ENCODE measurements at regions not wholly inside any gene's neighbourhood (a gene's known extent, or its start where the extent isn't known, plus 50 kb on each side); places are given as distances from the start of the nearest gene placed in this dataset.
A peak's percentile ranks its signal among the peaks of the same experiment; 100 is the strongest.

GRCh38 chr20:22507240-22507961 is 77.0 kb downstream of the FOXA2 start (continued):
- peak; percentile 83 for TF ChIP-seq BCL6 (CRISPR knock-in tag; IDR thresholded peaks at IDR 0.05)
- TF ChIP-seq DPF2 (CRISPR knock-in tag; IDR thresholded peaks at IDR 0.05; ENCODE audit: borderline replicate concordance, low read depth): peak; percentile 90
- TF ChIP-seq JARID2 (CRISPR knock-in tag; IDR thresholded peaks at IDR 0.05; ENCODE audit: insufficient replicate concordance): no peak
- no peak for TF ChIP-seq ZNF513 (CRISPR knock-in tag; conservative IDR thresholded peaks at IDR 0.05)
- TF ChIP-seq ZNF17 (CRISPR knock-in tag; IDR thresholded peaks at IDR 0.05): no peak
- no peak; the same call in 1 of the 2 replicates for TF ChIP-seq ZMYM3 (CRISPR knock-in tag; IDR thresholded peaks at IDR 0.05)
- no peak for TF ChIP-seq ZNF878 (CRISPR knock-in tag; IDR thresholded peaks at IDR 0.05)
- TF ChIP-seq KAT7 (CRISPR knock-in tag; IDR thresholded peaks at IDR 0.05; ENCODE audit: borderline replicate concordance): peak; percentile 48; the same call in 1 of the 2 replicates
- TF ChIP-seq TBX2 (CRISPR knock-in tag; IDR thresholded peaks at IDR 0.05; ENCODE audit: borderline replicate concordance): peak; percentile 93
- peak; percentile 32 for TF ChIP-seq TGIF2 (CRISPR knock-in tag; IDR thresholded peaks at IDR 0.05)
- TF ChIP-seq ZNF569 (CRISPR knock-in tag; IDR thresholded peaks at IDR 0.05; ENCODE audit: borderline replicate concordance): no peak
- no peak for TF ChIP-seq RFXANK (CRISPR knock-in tag; IDR thresholded peaks at IDR 0.05)
- peak; percentile 76; the same call in 1 of the 2 replicates for TF ChIP-seq ZSCAN9 (CRISPR knock-in tag; IDR thresholded peaks at IDR 0.05; ENCODE audit: borderline replicate concordance)
- TF ChIP-seq ZNF775 (CRISPR knock-in tag; IDR thresholded peaks at IDR 0.05; ENCODE audit: borderline replicate concordance): no peak
- no peak for TF ChIP-seq ETV6 (CRISPR knock-in tag; conservative IDR thresholded peaks at IDR 0.05)
- no peak for TF ChIP-seq HNRNPH1 (optimal IDR thresholded peaks at IDR 0.05; ENCODE audit: low read depth, low read length)
- TF ChIP-seq ZFP36L2 (CRISPR knock-in tag; IDR thresholded peaks at IDR 0.05): no peak
- TF ChIP-seq RXRA (CRISPR knock-in tag; IDR thresholded peaks at IDR 0.05): peak; percentile 95
- no peak for TF ChIP-seq ARID2 (CRISPR knock-in tag; IDR thresholded peaks at IDR 0.05; ENCODE audit: borderline replicate concordance)
- TF ChIP-seq ZNF546 (CRISPR knock-in tag; conservative IDR thresholded peaks at IDR 0.05): no peak
- peak; percentile 22 to 73; a peak in 1 of 4 replicates for TF ChIP-seq NR2F1 (CRISPR knock-in tag; IDR thresholded peaks at IDR 0.05)
- TF ChIP-seq, protein P1, sequence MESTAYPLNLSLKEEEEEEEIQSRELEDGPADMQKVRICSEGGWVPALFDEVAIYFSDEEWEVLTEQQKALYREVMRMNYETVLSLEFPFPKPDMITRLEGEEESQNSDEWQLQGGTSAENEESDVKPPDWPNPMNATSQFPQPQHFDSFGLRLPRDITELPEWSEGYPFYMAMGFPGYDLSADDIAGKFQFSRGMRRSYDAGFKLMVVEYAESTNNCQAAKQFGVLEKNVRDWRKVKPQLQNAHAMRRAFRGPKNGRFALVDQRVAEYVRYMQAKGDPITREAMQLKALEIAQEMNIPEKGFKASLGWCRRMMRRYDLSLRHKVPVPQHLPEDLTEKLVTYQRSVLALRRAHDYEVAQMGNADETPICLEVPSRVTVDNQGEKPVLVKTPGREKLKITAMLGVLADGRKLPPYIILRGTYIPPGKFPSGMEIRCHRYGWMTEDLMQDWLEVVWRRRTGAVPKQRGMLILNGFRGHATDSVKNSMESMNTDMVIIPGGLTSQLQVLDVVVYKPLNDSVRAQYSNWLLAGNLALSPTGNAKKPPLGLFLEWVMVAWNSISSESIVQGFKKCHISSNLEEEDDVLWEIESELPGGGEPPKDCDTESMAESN (CRISPR knock-in tag; conservative IDR thresholded peaks at IDR 0.05): peak; percentile 57; the same call in 1 of the 2 replicates
- peak; percentile 98 for TF ChIP-seq FOXP1 (IDR thresholded peaks at IDR 0.05)
- peak; percentile 100 for TF ChIP-seq FOXP1 (CRISPR knock-in tag; IDR thresholded peaks at IDR 0.05)
- no peak for TF ChIP-seq ARNT (IDR thresholded peaks at IDR 0.05)
- no peak for TF ChIP-seq TSC22D2 (CRISPR knock-in tag; IDR thresholded peaks at IDR 0.05; ENCODE audit: borderline replicate concordance)
- peak; percentile 87 for TF ChIP-seq NCOA2 (CRISPR knock-in tag; IDR thresholded peaks at IDR 0.05)
- peak; percentile 23; the same call in 1 of the 2 replicates for TF ChIP-seq ZSCAN31 (CRISPR knock-in tag; IDR thresholded peaks at IDR 0.05; ENCODE audit: low read depth)
- TF ChIP-seq HDAC2 (CRISPR knock-in tag; IDR thresholded peaks at IDR 0.05): peak; percentile 84

All from HepG2 (cell line).